ENCODE measurements at regions not wholly inside any gene's neighbourhood (a gene's known extent, or its start where the extent isn't known, plus 50 kb on each side); places are given as distances from the start of the nearest gene placed in this dataset.

DNA sequence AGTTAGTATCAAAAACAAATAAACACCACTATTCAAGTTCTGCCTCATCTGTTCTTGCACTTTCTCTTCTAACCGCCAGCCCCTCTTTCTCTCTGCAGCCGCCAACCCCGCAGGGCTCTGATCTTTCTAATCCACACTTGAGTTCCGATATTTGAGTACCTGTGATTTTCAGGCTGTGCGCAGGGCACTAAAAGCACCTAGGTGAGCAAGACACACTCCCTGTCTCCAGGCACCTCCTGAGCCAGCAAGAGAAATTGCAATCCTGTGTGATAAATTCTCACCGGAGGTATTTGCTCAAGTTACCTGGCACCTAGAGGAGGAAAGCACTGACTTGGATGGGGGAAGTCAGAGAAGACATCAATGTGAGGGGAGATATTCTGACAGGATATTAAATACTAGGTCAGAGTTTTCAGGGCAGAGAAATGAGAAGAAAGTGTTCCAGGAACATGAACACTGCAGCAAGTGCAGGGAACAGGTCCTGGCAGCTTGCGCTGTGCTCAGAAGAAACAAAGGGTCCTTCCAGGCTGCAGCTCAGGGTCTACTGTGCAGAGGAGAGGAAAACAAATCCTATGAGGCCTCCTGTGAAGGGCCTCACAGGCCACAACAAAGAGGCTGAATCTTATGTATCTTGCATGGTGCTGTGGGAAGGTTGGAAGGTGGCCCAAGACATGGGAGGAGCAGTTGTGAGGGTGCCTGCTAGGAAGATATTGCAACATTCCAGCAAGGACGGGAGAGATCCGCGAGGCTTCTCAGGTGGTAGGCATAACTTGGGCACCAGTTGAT is 568.7 kb upstream of the MGMT start:
- DNase-seq (ENCODE audit: low spot score): no peak

DNA sequence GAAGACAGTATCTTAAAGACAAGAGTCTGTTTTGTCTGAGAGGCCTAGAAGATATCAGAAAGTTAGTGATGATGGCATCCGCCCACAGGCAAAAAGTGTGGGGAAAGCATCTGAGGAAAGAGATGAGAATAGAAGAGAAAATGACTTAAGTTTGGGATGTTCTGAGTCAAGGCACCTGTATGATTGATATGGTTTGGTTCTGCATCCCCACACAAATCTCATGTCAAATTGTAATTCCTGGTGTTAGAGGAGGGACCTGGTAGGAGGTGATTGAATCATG is 568.2 kb upstream of the MGMT start:
- no peak for DNase-seq (ENCODE audit: low spot score)

DNA sequence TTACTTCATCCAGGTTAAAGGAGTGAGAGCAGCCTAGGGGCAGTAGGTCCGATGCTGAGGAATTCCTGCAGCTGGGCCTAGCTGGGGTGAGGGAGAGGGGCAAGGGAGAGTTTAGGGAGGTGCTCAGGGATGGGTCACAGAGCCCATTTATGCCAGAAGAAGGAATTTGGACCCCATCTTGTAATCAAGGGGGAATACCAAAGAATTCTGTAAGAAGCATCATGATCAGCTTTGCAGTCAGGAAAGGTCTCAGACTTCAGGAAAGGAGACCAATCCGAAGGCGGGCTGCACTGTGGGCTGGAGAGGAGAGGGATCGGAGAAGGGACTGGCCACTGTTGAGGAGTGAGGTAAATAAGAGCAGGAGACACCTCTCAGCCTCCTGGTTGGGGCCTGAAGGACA is 566.6 kb upstream of the MGMT start:
- DNase-seq (ENCODE audit: low spot score): no peak

DNA sequence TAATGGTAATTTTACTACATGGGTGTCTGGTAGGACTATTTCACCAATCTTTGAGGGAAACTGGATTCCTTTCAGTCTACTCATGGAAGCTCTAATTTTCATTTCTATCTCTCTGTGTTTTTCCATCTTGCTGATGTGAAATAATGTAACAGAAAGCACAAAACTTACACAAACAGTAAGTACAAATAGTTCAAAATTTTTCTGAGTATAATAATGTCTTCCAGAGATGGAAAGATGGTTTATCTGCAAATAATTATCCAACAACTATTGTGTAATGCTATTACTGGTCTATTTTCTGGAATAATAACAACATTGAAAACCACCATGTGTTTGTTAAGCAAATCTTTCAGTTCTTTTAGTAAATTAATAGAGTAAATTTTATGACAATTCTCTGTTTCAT is 565.8 kb upstream of the MGMT start:
- DNase-seq (ENCODE audit: low spot score): no peak

DNA sequence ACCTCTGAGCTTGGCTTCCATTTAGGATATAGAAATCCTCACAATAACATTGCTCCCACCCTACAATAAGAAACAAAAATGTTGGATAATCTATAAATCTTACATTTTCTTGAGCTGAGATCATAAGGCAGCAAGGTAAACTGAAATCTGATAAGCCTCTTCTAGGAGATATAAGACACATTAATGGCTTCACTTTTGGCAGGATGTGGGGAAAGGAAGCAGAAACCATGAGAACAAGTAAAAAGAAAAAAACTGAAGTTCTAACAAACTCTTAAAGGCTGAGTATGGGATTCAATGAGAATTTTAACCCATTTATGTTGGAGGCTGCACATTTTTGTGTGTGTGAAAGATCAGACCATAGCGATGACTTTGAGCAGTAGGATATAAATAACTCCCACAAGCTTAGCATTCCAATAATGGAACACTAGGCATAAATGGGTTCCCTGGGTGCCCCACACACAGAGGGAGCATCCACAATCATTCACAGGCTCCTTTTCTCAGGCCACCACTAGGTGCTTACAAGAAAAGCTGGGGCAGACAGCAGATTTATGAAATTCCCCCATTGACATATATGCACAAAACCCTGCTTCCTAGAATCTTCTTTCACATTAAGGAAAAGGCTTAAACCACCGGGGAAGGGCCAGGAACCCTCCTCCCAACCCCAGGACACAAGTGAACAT is 564.9 kb upstream of the MGMT start:
- DNase-seq (ENCODE audit: low spot score): no peak

DNA sequence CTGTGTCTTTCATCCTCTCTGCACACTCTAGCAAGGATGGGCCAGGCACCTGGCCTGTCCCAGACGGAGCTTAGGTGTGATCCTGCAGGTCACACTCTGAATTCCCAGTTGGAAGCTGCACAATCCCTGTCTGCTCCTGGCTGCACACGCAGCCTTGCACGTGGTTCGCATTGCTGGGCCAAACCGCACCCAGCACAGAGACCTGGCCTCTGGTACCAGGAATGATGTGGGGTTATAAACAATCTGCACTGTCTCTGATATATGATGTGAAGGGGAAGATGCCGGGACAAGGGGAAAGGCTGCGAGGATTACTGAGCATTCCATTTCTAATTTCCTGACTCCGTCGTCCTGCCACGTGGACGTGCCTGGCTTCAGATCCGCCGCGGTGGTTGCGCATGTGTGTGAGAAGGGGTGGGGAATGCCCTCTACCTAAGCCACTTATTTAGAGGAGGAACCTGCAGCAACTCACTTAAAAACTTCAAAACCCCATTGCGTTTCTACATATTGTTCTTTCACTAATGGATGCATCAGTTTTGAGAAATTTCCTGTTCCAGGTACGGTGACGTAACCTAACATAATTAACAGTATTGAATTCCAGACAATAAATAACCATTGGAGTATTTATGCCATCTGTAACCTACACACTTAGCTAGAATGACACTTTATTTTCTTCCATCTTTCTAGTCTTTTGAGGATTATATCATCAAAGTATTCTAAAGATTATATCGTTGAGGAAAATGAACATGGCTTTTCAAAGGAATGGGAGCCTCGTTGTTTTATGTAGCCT is 559.7 kb upstream of the MGMT start:
- DNase-seq (ENCODE audit: low spot score): no peak

DNA sequence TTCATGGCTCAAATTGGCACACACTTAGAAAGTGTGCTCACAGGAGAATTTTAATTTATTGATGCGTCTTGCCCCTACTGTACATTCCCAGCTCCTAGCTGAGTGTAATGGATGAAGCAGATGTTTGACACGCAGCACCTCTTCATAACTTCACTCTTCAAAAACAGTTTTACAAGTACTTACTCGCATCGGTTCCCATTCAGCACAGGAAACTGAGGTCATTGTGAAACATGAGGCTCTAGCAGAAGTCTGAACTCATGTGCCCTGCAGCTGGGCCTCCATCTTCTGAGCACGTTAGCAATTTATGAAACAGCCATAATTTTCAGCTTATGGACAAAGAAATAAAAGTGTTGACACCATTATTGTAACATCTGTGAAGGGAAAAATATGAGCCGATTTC is 558.9 kb upstream of the MGMT start:
- DNase-seq (ENCODE audit: low spot score): no peak

DNA sequence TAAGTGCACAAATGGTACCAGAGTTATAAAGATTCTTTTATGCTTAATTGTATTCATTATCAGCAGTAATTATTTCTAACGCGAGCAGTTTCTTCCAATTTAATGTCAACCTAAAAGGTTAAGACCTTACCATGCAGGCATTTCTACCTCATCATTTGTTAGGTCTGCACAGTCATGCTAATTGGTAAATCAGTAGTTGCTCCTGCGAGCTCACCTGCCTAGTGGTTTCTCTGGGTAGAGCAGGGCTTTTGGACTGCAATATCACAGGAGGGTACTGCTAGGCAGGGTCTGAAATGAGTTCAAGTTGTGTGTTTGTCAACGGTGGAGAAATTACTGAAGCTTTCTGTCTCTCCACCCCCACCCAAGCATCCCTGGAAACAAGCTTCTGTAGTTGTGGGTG is 558.5 kb upstream of the MGMT start:
- no peak for DNase-seq (ENCODE audit: low spot score)

DNA sequence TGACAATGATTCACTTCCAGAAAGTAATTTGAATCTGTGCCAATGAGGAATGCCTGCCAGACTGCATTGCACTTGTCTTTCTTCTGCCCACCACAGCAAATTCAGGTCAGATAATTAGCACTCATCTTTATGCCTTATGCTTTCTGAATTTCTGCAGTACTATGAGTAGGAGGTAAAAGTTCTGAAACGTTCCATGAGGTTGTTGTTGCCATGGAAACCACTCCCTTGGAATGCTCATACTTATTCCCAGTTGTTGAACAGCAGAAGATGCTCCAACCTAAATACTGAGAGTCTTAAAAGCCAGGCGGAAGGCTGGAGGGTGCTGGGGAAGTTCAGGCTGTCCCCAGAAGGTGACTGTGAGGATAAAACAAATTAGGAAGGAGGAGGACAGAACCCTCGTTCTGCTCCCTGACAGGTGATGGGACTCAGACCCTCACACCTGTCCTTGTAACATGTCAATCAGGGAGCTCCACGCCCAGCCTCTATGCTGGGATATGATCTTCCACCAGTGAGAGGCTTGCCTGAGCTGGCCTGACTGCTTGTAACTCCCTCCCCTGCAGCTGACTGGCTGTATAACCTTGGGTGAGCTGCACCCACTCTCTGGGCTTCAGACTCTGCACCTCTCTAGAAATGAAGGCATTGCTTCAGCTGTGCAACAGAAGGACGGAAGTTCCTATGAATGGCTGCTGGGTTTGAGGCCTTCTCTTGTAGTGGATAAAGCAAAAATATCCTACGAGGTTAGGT is 554.3 kb upstream of the MGMT start:
- no peak for DNase-seq (ENCODE audit: low spot score)

DNA sequence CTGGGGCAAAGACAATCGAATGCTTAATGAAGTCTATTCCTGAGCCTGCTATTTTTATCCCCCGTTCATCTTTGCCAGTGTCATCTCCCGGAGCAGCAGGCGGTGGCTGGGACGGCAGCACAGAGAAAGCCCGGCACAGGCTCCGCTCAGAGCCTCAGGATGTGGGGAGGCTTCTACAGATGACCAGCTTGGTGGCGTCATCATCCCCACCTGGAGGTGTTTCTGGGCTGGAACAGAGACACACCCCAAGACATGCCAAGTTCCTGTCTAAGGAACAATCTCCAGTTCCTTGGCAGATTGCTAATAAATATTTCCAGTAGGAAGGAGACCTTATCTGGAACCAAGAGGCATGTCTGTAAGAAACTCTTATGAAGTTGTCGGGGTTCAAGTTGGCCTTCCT is 552.4 kb upstream of the MGMT start:
- no peak for DNase-seq (ENCODE audit: low spot score)

DNA sequence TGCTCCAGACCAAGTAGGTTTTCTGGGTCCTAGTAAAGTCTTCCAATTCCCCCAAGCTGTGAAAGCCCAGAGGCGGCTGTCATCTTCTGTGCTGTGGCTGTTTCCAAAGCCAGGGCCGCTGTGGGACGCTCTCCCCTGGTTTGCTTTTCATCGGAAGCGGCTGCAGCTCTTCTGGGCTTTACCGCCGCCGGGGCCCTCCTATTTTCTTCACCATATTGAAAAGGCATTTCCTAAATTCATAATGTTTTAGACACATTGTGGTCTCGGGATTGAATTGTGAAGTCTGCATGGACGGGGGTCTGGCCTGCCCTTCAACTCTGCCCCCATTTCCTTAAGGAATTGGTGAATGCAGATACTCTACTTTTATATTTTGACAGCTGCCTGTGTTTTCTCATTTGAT is 551.4 kb upstream of the MGMT start:
- no peak for DNase-seq (ENCODE audit: low spot score)

DNA sequence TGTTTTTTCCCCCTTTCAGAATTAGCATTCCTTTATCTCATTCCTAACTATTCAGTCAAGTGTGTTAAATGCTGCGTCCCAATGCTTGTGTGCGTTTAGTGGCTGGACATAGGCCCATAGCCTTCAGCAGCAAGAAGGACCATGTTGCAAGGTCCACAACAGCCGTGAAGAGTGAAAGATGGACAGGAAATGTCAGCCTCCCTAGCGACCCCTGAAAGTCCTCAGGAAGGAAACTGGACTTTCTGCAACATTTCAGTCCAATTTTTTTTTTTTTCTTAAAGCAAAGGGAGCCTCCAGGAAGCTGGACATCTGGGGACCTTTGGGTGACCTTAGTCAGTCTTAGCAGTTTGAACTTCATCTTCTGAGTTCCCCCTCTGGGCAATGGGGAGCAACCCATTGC is 550.7 kb upstream of the MGMT start:
- no peak for DNase-seq (ENCODE audit: low spot score)

DNA sequence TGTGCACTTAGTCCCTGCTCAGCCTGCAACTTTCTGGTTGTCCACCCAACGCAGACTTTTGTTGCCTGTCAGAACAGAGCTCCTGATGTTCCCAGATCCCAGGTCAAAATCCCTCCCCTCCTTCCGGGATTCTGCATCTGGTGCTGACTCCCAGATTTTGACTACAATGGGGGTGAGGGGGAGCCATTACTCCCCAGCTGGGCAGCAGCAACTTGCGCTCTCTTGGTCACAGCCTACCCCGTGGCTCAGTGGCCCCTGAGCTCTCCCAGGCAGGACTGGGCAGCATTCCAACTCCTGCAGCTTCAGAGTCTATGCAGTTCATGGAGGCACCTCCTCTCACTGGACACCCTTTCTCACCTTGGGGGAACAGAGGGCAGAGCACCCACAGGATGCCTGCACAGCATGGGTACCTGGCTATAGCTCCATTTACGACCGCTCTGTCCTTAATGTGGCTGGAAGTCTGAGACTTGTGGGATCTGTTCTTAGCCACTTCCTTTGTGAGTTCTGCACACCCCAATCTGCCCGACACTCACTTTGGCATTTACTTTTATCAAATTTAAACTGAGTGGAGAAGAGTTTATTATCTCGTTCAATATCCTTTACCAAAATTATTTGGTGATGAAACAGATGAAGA is 545.5 kb upstream of the MGMT start:
- no peak for DNase-seq (ENCODE audit: low spot score)

DNA sequence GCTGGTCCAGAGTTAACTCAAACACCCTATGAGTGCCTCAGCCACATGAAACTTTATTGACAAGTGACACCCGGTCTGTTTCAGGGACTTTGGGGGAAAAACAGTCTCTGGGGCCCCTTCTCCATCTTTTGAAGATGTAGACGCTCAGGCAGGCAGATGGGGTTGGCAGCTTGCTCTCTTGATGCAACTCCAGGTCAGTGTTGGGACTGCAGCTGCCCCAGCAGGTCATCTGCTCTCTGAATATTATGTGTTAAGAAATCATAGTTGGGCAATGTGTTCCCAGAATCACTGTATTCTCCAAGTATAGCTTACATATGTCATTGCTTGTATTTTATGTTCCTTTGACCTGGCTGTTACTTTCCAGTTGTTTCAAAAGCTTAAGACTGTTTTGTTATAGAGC is 544.9 kb upstream of the MGMT start:
- DNase-seq (ENCODE audit: low spot score): no peak

DNA sequence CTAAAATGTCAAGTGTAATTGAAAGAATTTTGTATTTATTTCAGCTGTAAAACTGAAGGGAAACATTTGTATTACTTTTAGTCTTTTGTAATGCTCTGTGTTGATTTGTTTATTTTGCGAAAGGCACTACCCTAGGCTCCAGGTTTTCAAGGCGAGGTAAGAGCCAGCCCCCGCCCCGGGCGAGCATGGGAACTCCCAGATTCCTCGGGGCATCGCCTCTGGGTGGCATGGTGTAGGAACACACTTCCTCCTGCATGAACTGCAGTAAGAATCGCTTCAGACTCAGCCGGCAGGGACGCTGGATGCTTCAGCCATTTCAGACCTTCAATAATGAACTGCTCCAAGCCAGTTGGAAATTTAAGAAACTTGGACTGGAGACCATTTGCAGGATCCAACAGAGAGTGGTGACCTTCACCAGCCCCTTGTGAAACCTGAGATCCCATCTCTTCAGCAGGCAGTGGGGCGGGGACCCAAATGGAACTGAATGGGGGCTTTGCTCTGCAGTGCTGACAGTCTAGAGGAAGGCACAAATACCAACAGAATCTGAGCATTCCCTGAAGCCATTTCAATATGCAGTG is 544.3 kb upstream of the MGMT start:
- DNase-seq (ENCODE audit: low spot score): no peak

DNA sequence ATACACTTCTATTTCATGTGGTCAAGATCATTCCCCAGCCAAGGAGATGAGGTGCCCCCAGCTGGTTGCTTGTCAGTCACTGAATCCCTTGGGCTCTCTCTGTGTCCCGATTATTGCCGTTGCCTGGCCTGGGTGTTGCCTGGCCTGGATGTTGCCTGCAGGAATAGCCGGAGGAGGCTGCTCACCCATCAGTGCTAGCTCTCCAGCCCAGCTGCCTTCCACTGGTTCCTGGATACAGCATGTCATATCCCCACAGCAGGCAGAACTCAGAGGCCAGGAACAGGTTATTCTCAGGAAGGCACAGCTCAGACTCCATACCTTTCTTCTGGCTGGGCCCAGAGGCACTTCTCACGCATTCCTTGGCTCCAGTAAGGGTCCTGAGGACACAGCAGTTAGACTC is 542.1 kb upstream of the MGMT start:
- DNase-seq (ENCODE audit: low spot score): no peak

DNA sequence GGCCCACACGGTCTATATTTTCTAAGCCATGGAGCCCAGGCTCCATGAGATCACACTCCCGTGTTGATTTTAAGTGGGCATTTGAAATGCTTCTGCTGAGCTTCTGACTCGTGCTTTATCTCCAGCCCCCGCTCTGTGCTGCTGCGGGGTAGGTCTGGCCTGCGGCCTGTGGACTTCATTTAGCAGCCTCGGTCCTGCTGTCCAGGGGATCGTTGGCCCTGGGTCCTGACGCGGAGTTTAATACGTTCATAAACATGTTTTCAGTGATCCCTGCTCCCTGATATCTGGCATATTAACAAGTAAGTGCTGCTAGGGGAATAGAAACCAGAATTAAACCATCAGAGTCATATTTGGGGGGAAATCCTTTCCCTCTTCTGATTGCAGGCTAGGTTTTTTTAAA is 540.3 kb upstream of the MGMT start:
- no peak for DNase-seq (ENCODE audit: low spot score)

DNA sequence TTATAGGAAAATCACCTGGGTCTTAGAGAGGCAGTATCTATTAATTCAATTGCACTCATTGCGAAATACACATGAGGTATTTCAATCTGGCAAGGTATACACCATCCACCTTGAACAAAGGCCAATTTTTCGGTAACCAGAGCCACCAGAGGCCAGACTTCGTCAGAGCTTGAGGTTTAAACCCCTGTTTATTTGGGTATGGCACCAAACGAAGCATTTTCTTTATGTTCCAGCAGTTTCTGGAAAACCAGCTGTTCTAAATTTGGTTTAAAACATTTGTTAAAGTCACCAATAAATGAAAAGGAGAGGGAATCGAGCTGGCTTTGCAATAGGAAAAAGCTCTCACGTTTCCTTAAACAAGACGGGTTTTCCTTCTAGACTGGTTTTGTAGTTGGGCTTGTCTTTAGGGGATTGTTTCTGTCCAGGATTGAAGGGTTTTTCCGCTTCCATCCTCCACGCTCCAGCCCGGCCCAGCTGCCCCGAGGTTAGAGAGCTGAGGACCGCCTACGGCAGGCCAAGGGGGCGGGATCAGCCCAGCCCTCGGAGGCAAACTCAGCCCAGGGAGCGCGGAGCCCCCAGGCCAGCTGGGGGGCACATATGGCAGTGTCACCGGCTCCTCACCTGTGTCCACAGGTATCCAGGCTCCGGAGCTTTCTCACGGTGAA is 539.4 kb upstream of the MGMT start:
- DNase-seq (ENCODE audit: low spot score): no peak

DNA sequence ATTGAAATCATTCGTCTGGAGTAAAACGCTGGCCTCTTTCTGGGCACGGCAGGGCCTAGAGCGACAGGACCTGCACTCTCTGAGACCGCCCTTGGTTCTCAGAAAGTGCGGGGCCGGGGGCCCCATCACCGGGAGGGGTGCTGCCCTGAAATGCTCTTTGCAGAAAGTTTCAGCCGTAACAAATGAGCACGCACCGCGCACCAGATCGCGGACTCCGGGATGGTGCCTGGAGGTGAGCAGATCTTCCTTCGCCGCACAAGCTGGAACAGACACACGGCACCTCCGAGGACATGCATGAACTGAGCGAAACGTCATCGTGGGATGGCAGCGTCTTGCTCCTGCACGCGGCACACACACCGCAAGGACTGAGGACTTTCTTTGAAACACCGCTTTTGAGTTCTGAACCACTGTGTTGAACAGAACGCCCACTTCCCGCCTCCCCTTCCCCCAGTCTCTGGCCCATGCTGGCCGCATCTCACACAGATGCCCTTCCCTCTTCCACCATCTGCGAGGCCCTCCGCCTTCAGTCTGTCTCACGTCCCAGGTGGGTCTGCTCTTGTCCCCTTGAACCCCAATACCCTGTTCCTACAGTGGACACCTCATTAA is 538.7 kb upstream of the MGMT start:
- no peak for DNase-seq (ENCODE audit: low spot score)

DNA sequence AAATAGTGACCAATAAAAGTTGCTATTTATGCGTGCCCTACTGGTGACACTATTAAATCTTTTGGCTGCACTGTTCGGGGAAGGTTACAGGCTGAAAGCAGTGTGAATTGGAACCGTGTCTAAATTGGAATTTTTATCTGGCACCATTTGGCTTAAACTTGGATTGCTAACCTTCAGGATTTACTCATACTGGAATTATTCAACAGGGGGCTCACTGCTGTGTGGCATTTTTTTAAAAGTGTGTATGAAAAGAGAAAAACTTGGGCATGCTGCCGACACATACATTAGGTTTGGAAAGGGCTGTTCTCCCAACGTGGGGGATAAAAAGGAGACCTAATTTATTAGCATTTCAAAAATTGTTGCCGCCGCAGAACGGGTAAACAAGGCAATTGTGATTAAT is 537.9 kb upstream of the MGMT start:
- no peak for DNase-seq (ENCODE audit: low spot score)

DNA sequence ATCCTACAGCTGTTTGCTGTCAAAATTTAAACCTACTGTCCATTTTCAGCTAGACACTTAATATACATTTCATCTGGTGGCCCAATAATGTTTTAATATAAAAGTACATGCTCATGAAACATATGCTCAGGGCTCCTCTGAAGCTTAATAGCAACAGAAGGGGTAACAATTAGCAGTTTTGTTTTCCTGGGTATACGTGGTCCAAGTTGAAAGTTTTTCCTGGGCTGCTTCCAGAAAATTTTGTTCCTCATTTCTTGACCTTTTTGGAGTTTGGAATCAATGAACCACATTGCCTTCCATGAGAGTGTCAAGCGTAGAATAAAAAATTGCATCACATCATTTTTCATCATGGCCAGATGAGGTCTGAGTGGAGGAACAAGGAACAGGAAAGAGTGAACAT is 537.3 kb upstream of the MGMT start:
- DNase-seq (ENCODE audit: low spot score): no peak
